ENCODE measurements at regions not wholly inside any gene's neighbourhood (a gene's known extent, or its start where the extent isn't known, plus 50 kb on each side); places are given as distances from the start of the nearest gene placed in this dataset.

- TF ChIP-seq, protein P1, sequence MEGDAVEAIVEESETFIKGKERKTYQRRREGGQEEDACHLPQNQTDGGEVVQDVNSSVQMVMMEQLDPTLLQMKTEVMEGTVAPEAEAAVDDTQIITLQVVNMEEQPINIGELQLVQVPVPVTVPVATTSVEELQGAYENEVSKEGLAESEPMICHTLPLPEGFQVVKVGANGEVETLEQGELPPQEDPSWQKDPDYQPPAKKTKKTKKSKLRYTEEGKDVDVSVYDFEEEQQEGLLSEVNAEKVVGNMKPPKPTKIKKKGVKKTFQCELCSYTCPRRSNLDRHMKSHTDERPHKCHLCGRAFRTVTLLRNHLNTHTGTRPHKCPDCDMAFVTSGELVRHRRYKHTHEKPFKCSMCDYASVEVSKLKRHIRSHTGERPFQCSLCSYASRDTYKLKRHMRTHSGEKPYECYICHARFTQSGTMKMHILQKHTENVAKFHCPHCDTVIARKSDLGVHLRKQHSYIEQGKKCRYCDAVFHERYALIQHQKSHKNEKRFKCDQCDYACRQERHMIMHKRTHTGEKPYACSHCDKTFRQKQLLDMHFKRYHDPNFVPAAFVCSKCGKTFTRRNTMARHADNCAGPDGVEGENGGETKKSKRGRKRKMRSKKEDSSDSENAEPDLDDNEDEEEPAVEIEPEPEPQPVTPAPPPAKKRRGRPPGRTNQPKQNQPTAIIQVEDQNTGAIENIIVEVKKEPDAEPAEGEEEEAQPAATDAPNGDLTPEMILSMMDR (conservative IDR thresholded peaks at IDR 0.05), result no peak
- no peak for TF ChIP-seq ZFX (IDR thresholded peaks at IDR 0.05)
- H3K27ac ChIP-seq, result no peak overlapping the region
Observed at GRCh38 chr2:117085737-117086136, 728.8 kb upstream of the DDX18 start.

GRCh38 chr2:117086174-117086942, 728.1 kb upstream of the DDX18 start:
- no peak overlapping the region for H3K27ac ChIP-seq
- TF ChIP-seq, protein P1 (conservative IDR thresholded peaks at IDR 0.05), result no peak
- TF ChIP-seq ZFX (IDR thresholded peaks at IDR 0.05), result no peak

GRCh38 chr2:117086943-117087250, 727.6 kb upstream of the DDX18 start:
- H3K27ac ChIP-seq, result no peak overlapping the region

DNA sequence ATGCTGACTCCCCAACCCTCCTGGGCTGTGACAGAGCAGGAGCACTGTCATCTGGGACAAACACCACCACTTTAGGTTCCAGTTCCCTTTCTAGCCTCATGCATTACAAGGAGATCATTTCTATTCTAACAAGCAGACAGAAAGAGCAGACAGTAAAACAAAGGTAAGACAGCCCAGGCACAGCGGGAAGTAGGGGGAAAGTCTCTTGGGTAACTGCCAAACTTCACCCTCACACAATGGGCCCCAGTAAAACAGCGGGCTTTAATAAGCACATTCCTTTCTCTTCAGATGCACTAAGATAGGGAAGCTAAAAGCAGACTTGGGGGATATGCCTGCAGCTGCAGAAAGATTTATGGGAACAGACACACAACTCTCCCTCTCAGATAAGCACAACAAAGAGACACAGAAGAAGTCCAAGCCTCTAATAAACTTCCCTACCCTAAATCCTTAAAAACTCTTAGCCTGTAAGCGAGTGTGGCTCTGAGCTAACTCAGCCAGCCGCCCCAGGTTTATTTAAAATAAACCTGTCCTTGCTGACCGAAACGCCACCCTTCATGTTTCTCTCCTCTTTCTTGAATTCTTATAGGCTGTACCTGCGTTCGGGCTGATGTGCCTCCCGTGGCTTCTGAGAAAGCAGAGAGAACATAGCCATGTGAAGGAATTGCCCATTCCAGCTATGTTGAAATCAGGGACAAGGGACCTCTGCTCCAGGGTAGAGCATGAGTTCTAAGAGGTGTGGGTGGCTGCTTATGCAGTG, 726.8 kb upstream of the DDX18 start:
- no peak overlapping the region for H3K27ac ChIP-seq
- TF ChIP-seq, protein P1 (conservative IDR thresholded peaks at IDR 0.05), result no peak
- no peak for TF ChIP-seq ZFX (IDR thresholded peaks at IDR 0.05)

More at GRCh38 chr2:117086943-117087250, 727.6 kb upstream of the DDX18 start:
- TF ChIP-seq, protein P1 (conservative IDR thresholded peaks at IDR 0.05), result no peak
- TF ChIP-seq ZFX (IDR thresholded peaks at IDR 0.05), result no peak

- TF ChIP-seq, protein P1 (conservative IDR thresholded peaks at IDR 0.05), result no peak
- no peak for TF ChIP-seq ZFX (IDR thresholded peaks at IDR 0.05)
Observed at GRCh38 chr2:117091041-117091837, 723.3 kb upstream of the DDX18 start.

DNA sequence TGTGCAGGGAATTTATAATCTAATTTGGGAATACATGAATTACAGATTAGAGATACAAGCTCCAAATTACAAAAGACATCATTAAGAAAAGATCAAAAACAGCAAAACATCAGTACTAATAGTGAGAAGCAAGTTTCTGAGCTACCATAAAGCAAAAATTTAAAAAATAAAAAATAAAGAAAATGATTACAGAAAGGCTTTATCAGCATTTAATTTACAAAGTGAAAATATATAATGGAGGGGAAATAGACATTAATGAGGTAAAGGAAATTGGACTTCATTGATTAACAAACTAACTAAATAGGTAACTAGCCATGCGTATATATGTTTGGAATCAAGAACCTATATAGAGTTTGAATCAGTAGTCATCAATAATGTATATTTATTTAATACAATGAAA, 712.9 kb upstream of the DDX18 start:
- no peak overlapping the region for H3K27ac ChIP-seq
- TF ChIP-seq ZFX (IDR thresholded peaks at IDR 0.05), result no peak
- TF ChIP-seq, protein P1 (conservative IDR thresholded peaks at IDR 0.05), result no peak

More at GRCh38 chr2:117091041-117091837, 723.3 kb upstream of the DDX18 start:
- H3K27ac ChIP-seq, result no peak overlapping the region

All from C4-2B (cell line).